Prostate gland (tissue), 2 donors: ENCODE measurements at regions not wholly inside any gene's neighbourhood (a gene's known extent, or its start where the extent isn't known, plus 50 kb on each side); places are given as distances from the start of the nearest gene placed in this dataset.

Experiments used
- CTCF ChIP-seq, 4 experiments: fragments of 200-600 bp in 2 of 4; fragments of 450-650 bp in 2 of 4; sonication (generic) in 2 of 4; IDR thresholded peaks; 1 replicate in 3 of 4; 2 replicates in 1 of 4; pipeline ENCODE4 v1.5.1; 2016 to 2019; ENCODE audit warnings: antibody characterized with exemption in 4 of 4, mild to moderate bottlenecking in 2 of 4, moderate library complexity in 2 of 4
- POLR2AphosphoS5 ChIP-seq: sonication (generic); formaldehyde crosslinking; IDR thresholded peaks from one replicate; pipeline ENCODE4 v1.6.1; 2017; ENCODE audit warnings: antibody characterized with exemption

- TF ChIP-seq CTCF (IDR thresholded peaks at IDR 0.05) (no peak), POLR2AphosphoS5 (no peak)
Measured at GRCh38 chr2:5933669-5934068, 241.5 kb downstream of the SOX11 start.
